T47D (cell line): ENCODE measurements at regions not wholly inside any gene's neighbourhood (a gene's known extent, or its start where the extent isn't known, plus 50 kb on each side); places are given as distances from the start of the nearest gene placed in this dataset.

Experiments used
- DNase-seq, 2 experiments: peaks; one replicate each; pipeline versions ENCODE4 v3.0.0 to v3.0.0-alpha.2; 2011 to 2012; ENCODE audit warnings: low read depth in 1 of 2, low spot score in 1 of 2
- JUND ChIP-seq: IDR thresholded peaks from 2 replicates; pipeline ENCODE4 v1.6.1; 2012; ENCODE audit warnings: low read depth
- in situ Hi-C: cut with HindIII; loops from 2 replicates; pipeline ENCODE4 v1.10.0; 2016; ENCODE audit warnings: low sequenced_read_pairs, low pct_unique_long_range_greater_than_20kb

GRCh38 chr5:10090074-10090473, 159.6 kb downstream of the ATPSCKMT start:
- DNase-seq = no peak
- in situ Hi-C loops = no loop called here
- no peak for TF ChIP-seq JUND

DNA sequence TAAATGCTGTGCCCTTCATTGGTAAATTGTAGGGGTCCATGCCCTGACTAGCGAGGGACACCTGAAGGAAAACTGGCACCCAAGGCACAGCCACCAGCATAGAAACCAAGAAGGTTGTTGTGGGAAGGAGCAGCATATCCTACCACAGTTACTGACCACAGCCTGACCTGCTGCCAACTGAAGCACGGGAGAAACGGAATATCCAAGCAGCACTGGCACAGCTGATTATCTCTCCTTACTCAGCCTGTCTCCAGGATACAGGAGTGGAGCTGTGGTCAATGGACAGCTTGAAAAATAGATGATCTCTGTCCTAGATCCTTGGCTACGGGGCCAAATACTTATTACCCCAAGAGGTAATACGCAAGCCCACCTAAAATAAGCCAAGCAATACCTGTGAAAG, 164.5 kb downstream of the ATPSCKMT start:
- in situ Hi-C loops = no loop called here
- no peak for TF ChIP-seq JUND

DNA sequence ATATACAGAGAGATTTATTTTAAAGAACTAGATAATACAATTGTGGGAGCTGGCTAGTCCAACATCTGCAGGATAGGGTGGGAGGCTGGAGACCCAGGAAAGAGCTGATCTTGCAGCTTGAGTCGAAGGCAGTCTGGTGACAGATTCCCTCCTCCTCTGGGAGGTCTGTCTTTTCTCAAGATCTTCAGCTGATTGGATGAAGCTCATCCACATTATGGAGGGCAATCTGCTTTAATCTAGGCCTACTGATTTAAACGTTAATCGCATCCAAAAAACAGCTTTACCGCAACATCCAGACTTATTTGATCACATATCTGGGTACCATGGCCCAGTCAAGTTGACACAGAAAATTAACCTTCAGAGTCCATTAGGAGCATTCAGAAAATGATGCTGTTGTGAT, 168.1 kb downstream of the ATPSCKMT start:
- in situ Hi-C loops = no loop called here
- no peak for TF ChIP-seq JUND
- DNase-seq = no peak

More for the DNA sequence above, 164.5 kb downstream of the ATPSCKMT start:
- DNase-seq = no peak

DNA sequence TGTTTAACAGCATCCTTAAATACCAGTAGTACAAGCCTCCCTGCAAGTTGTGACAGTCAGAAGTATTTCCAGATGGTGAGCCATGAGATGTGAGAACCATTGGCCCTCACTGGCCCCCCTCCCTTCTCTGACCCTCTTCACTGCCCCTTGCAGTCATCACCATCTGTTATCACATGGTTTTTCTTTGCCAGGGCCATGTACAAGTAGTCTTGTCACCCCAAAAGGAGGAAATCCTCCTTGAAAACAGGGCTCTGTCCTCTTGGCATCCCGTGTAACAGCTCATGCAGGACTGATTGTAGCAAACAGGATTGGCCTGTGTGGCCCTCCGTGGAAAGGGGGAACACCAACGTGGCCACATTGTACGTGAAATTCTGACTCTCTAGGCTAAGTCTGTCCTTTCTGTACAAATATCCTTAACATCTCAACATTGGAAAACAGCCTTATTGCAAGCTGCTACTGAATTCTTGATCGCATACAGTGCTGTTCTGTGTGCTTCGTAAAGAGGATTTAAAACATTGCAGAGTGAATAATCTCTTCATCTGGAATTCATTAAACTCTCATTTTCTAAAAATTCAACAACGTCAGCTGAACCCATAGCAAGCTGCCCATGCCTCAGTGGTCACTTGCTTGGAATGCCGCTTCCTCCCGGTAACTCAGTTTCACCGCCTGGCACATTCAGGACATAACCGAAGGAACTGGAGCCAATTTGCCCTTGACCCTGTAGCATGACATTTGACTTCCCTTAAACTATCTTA, 171.7 kb downstream of the ATPSCKMT start:
- in situ Hi-C loops = no loop called here
- DNase-seq = no peak
- no peak for TF ChIP-seq JUND

- no peak for TF ChIP-seq JUND
- no peak for DNase-seq
- in situ Hi-C loops = no loop called here
Observed at GRCh38 chr5:10073441-10074104, 176.1 kb downstream of the ATPSCKMT start.

DNA sequence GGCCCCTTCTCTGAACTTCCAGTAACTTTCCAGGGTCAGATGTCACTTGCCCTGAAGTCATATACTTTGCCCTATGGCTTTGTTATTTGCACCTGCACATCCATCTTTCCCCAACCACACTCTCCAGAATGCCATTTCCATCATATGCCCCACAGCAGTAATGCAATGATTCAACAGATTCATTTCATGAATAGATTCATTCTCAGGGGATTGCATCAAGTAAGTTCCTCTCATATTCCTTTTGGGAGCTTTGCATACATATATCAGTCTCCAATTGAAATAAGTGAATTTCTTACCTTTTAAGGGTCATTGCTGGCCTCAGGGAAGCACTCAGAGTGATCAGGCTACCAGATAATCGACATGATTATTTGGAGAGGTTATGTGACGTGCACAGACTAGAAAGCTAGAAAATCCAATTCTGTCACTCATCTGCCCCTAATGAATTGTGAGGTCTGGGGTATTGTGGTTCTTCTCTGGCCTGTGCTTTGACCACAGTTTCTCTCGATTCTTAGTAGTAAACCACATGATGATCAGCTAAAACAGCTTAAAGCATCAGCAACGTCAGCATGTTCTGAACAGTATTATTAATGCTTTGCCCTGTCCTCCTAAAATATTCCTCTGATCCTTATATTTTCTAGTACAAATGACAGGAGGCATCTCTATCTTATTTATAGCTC, 179.9 kb downstream of the ATPSCKMT start:
- TF ChIP-seq JUND = no peak
- DNase-seq = no peak
- in situ Hi-C loops = no loop called here

DNA sequence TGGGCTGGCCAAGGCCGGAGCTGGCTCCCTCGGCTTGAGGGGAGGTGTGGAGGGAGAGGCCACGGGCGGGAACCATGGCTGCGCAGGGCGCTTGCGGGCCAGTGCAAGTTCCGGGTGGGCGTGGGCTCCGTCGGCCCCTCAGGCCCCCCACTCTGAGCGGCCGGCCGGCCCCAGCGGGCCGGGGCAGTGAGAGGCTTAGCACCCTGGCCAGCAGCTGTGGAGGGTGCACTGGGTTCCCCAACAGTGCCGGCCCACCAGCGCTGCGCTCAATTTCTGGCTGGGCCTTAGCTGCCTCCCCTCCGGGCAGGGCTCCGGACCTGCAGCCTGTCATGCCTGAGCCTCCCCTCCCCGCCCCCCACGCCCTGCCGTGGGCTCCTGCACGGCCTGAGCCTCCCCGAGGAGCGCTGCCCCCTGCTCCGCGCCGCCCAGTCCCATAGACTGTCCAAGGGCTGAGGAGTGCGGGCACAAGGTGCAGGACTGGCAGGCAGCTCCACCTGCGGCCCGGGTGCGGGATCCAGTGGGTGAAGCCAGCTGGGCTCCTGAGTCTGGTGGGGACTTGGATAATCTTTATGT, 184.2 kb downstream of the ATPSCKMT start:
- no peak for DNase-seq
- TF ChIP-seq JUND = no peak
- in situ Hi-C loops = no loop called here

DNA sequence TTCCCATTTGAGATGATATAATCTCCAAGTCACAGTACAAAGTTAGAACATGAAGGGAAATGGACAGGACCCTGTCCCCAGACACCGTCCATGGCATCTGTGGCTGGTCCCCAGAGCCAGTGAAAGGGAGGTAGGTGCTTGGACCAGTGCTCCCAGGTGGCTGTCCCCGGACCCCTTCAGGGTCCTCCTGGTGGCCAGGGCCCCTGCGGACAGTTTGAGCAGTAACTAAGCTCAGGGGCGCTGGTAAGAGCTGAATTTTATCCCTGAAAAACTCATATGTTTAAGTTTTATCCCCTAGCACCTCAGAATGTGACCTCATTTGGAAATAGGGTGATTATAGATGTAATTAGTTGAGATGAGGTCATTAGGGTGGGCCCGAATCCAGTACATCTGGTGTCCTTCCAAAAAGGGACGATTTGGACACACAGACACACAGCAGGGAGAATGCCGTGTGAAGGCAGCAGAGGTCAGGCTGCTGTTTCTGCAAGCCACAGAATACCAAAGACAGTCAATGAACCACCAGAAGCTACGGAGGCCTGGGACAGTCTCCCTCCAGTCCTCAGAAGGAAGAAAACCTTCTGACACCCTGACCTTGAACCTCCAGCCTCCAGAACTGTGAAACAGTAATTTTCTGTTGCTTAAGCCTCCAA, 185.0 kb downstream of the ATPSCKMT start:
- no peak for TF ChIP-seq JUND
- in situ Hi-C loops = no loop called here
- DNase-seq = no peak

DNA sequence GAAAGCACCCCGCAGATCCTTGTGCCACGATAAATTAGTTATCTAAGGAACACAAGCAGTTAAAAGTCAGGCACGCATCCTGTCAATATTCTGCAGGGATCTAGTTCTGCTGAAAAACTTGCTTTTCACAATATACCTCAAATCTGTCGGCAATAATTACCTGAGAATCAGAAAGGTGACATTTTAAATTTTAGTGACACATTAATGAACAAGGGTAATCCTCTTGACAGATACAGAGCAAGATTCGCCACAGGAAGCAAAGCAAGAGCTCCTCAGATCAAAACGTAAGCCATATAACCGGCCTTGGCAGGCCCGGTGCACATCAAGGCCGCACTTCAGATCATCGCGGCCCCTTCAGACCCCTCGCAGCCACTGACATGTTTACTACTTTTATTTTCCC, 185.7 kb downstream of the ATPSCKMT start:
- in situ Hi-C loops = no loop called here
- DNase-seq = no peak
- TF ChIP-seq JUND = no peak

GRCh38 chr5:10059980-10060379, 189.7 kb downstream of the ATPSCKMT start:
- peak in 1 of 2 experiments; percentile 9 for DNase-seq
- in situ Hi-C loops = no loop called here
- TF ChIP-seq JUND = no peak

GRCh38 chr5:10059556-10059955, 190.1 kb downstream of the ATPSCKMT start:
- TF ChIP-seq JUND = no peak
- peak in 1 of 2 experiments; percentile 7 for DNase-seq
- in situ Hi-C loops = no loop called here

- TF ChIP-seq JUND = no peak
- in situ Hi-C loops = no loop called here
- no peak for DNase-seq
Observed at GRCh38 chr5:10057356-10057755, 192.3 kb downstream of the ATPSCKMT start.

DNA sequence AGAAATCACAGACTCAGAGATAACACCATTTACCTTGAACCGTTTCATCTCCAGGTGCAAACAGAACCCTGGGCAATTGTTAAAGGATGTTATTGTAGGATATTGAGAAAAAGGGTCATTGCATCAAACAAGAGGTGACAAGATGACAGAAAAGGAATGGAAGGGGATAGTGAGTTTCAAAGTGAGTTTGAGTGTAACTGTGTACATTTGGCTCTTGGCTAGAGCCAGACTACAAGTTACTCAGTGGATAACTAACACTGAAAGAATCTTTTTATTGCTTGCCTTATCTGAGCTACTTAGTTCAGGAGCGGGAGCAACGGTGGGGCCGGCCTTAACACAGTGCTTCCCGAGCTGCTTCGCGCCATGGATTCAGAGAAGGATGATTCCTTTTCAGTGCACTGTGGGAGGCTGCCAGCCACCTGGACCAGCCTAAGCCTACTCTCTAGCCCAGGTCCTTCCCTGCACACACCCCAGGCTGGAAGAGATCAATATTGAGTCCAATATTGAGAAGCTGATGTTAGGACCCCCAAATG, 193.4 kb downstream of the ATPSCKMT start:
- TF ChIP-seq JUND = no peak

More for the DNA sequence above, 193.4 kb downstream of the ATPSCKMT start:
- no peak for DNase-seq
- in situ Hi-C loops = no loop called here
